Uterus (tissue), 2 donors: ENCODE measurements at regions not wholly inside any gene's neighbourhood (a gene's known extent, or its start where the extent isn't known, plus 50 kb on each side); places are given as distances from the start of the nearest gene placed in this dataset.

Source experiments
- POLR2A ChIP-seq, 2 donors: fragments of 450-650 bp; IDR thresholded peaks; one replicate each; pipeline ENCODE4 v1.6.1; 2016; ENCODE audit warnings: antibody characterized with exemption in 2 of 2, mild to moderate bottlenecking in 1 of 2, moderate library complexity in 1 of 2
- TF ChIP-seq, protein P1 (sequence below), 4 experiments: fragments of 200-600 bp in 2 of 4; fragments of 450-650 bp in 2 of 4; sonication (generic) in 2 of 4; IDR thresholded peaks; one replicate each; pipeline ENCODE4 v1.5.1; 2016 to 2019; ENCODE audit warnings: antibody characterized with exemption in 4 of 4, mild to moderate bottlenecking in 2 of 4, moderate library complexity in 1 of 4

- TF ChIP-seq, protein P1, sequence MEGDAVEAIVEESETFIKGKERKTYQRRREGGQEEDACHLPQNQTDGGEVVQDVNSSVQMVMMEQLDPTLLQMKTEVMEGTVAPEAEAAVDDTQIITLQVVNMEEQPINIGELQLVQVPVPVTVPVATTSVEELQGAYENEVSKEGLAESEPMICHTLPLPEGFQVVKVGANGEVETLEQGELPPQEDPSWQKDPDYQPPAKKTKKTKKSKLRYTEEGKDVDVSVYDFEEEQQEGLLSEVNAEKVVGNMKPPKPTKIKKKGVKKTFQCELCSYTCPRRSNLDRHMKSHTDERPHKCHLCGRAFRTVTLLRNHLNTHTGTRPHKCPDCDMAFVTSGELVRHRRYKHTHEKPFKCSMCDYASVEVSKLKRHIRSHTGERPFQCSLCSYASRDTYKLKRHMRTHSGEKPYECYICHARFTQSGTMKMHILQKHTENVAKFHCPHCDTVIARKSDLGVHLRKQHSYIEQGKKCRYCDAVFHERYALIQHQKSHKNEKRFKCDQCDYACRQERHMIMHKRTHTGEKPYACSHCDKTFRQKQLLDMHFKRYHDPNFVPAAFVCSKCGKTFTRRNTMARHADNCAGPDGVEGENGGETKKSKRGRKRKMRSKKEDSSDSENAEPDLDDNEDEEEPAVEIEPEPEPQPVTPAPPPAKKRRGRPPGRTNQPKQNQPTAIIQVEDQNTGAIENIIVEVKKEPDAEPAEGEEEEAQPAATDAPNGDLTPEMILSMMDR (IDR thresholded peaks at IDR 0.05), result no peak
- TF ChIP-seq POLR2A (IDR thresholded peaks at IDR 0.05), result no peak
These were observed 145.5 kb downstream of the HMHB1 start for GRCh38 chr5:143957455-143957854.
